DMS114 treated with DMSO at 0.1 percent for 48 hours (cell line): ENCODE measurements at regions not wholly inside any gene's neighbourhood (a gene's known extent, or its start where the extent isn't known, plus 50 kb on each side); places are given as distances from the start of the nearest gene placed in this dataset.

Source experiments
- DNase-seq: peaks from one replicate; lab custom pipeline; 2025; ENCODE audit not compliant: unreplicated experiment; lab: John Stamatoyannopoulos, UW

DNA sequence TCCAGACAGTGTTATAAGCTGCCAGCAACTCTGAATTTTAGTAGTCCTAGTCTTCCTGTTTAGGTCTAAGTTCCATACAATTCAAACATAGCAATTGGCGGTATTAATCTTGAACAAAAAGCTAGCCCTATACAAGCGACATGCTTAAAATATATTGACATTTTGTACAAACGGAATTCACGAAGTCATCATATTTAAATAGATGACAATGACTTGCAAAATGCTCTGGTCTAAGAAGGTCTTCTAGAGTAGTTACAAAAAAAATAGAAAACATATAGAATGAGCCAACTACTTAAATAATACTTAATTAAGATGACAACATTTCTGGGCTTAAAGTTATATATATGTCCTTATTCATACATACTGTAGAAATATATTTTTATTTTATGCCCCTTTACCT, 446.6 kb downstream of the ANKRD7 start:
- DNase-seq, result no peak

DNA sequence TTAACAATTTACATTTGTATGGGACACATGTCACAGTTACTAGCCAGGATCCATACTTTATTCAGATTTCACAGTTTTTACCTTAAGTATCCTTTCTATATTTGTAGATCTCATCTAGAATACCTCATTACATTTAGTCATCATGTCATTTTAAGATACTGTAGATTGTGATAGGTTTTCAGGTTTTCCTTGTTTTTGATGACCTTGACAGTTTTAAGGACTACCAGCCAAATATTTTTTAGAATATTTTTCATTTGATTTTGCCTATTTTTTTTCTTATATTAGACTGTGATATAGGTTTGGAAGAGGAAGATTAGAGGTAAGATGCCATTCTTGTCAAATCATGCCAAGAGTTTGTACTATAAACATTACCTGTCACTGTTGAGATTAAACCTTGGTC, 460.3 kb downstream of the ANKRD7 start:
- no peak for DNase-seq

DNA sequence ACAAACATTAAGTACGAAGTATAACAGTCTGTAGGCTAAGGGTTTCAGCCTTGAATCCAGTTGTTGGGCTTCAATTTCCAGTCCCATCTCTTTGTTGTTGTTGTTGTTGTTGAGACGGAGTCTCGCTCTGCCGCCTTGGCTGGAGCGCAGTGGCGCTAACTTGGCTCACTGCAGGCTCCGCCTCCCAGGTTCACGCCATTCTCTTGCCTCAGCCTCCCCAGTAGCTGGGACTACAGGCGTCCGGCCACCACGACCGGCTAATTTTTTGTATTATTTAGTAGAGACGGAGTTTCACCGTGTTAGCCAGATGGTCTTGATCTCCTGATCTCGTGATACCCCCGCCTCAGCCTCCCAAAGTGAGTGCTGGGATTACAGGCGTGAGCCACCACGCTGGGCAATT, 464.9 kb downstream of the ANKRD7 start:
- DNase-seq, result no peak

DNA sequence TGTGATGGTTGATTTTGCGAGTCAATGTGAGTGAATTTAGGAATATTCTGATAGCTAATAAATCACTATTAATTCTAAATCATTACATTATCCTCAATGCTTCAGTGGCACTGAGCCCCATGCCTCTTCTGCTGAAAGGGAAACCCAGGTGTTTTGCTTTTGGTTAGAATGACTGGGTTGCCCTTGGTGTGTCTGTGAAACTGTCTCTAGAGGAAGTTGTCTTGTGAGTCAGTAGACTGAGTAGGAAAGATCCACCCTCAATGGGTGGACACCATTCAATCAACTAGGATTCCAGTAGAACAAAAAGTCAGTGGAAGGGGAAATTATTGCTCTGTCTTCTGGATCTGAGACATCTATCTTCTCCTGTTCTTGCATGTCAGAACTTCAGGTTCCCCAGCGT, 472.4 kb downstream of the ANKRD7 start:
- no peak for DNase-seq

DNA sequence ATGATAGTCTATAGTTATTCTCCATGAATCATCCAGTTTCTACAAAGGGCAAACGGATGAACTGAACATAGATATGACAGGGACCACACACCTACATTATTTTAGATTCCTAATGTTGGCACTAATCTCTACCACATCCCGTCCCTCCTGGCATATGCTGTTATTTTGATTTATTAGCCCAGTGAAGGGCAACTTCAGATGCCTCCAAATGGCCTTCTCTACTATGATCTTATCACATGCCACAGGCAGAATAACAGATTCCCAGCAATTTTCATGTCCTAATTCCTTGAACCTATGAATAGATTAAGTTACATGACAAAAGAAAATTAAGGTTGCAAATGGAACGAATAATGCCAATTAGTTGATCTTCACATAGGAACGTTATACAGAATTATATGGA, 474.7 kb downstream of the ANKRD7 start:
- no peak for DNase-seq

DNA sequence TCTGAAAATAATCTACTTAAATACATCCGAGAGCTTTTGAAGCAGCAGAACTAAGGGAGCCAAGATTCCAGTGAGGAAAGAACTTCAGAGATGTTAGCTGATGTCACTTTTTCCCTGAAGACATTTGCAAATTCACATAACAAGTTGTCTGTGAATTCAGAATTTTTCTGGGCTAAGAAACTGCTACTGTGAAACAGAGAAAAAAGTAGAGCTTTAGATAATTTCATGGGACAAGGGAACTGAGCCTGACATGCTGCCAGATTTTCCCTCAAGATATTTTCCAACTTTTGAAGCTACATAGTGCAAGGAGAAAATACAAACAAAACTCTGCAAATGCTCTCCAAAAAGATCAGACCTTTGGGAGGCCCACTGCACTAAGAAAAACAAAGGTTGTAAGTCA, 484.2 kb downstream of the ANKRD7 start:
- no peak for DNase-seq

DNA sequence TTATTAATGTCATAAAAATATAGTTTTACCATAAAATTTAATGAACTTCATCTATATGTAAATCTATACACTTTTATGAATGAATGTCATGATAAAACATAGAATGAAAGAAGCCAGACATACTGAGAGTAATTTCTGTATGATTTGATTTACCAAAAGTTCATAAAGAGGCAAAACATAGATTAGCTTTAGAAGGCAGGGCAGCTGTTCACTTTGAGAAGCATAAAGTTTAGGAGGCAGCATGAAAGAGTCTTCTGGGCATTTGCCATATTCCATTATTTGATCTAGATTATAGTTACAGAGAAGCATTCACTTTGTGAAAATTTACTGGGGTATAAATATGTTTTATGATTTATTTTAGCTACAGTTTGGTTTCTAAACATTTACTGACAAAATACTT, 487.2 kb downstream of the ANKRD7 start:
- no peak for DNase-seq

DNA sequence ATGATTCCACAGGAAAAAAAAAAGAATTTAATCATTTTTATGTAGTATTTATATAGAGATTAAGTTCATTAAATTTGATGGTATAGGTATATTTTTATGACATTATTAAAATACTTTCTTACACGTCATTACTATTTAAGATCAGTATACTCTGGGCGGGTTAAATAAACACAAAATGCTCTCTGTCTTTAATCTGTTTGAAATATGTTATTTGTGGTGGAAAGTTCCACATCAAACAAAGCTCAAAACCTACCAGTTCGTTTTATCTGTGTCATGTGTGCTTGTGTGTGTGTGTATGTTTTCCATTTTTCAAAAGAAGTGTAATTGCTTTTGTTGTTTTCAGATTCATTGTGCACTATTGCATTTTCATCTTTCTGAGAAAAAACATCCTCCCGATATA, 488.5 kb downstream of the ANKRD7 start:
- DNase-seq, result no peak

DNA sequence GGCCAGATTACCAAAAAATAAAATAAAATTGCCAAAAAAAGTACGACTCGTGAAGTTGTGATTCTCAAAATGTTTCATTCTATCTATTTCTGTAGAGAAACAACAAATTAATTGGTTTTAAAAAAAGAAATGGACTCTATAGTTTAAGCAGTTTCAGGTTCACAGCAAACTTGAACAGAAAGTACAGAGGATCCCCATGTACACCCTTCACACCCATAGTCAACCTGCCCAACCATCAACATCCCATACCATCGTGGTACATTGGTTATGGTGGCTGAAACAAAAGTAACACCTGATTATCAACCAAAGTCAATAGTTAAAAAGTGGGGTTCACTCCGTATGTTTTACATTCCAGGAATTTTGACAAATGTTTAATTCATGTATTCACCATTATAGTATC, 496.1 kb downstream of the ANKRD7 start:
- DNase-seq, result no peak

DNA sequence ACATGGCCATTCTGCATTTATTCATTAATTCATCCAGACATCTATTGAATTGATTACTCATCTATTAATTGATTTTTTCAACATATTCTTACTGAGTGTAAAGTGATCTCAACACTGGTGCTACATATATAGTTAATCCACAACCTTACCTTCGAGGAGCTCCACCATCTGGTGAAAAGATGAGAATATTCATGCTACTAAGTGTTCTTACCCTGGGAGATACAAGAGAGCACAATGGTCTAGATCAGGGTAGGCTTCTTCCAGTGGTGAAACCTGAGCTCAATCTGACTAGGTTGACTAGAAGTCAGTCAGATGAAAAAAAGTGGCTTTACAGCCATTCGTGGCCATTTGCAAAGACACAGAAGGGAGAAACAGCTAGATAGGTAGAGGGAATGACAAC, 507.4 kb downstream of the ANKRD7 start:
- DNase-seq, result no peak

DNA sequence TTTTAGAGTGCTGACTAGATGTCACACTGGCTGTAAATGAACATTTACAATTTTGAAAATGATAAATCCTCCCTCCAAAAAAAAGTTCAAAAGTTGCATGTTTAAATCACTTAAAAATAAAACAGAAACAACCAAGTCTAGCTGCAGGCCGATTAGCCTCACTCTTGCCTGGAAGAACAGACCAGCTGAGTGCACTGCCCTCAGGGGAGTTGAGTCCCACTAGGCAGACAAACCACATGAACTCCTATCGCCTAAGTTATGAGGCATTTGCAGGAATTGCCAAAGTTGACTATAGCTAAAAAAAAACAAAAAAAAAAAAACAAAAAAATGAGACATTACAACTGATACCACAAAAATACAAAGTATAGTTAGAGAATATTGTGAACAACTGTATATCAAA, 510.0 kb downstream of the ANKRD7 start:
- DNase-seq, result no peak

DNA sequence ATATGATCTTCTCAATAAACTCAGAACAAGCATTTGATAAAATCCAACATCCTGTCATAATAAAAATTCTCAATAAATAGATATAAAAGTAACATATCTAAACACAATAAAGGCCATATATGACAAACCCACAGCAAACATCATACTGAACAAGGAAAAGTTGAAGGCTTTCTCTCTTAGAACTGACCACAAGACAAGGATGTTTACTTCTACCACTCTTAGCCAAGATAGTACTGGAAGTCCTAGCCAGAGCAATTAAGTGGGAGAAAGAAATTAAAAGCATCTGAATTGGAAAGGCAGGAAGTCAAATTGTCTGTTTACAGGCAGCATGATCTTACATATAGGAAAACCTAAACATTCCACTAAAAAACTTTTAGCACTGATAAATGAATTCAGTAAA, 510.9 kb downstream of the ANKRD7 start:
- DNase-seq, result no peak

DNA sequence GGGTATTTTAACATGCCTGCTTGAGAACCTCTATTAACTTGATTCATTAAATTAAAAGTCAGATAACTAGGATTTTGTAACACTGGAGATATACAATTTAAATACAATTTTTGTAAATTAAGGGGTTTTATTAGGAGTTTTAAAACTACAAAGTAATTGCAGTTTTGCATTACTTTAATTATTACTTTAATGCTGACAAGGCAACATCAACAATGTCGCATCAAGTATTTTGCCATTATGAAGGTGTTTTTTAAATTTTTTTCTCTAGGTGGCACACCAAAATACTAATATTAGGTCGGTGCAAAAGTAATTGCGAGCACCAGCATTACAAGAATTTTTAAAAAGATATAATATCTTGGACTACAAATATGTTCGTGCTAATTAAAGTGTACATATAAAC, 513.4 kb downstream of the ANKRD7 start:
- no peak for DNase-seq

DNA sequence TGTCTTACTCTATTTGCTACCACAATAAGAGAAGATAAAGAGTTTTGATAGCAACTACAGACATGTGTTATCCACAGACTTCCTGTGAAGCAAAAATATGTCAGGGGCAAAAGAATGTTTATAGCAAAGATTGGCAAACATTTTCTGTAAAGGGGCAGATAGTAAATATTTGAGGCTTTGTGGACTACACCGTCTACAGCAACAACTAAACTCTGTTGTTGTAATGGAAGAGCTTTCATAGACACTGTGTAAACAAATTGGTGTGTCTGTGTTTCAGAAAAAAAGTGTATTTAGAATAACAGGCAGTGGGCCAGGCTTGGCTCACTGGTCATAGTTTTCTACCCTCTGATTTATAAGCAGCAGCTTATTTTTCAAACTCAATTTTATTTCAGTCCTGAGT, 521.4 kb downstream of the ANKRD7 start:
- no peak for DNase-seq

DNA sequence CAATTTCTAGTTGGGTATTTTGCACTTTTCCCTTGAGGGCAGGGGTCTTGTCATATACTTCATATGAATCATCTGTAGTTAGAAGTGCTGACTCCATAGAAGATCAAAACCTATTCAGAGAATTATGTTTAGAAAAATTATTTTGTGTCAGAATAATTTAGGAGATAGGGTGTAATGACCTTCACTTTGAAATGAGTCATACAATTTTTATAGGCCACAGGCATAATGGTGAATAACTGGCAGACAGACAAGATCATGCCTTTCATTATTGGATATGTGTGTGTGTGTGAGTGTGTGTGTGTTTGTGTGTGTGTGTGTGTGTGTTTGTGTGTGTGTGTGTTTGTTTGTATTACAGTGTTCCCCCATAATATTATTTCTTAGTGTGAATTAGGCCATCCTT, 523.0 kb downstream of the ANKRD7 start:
- no peak for DNase-seq

DNA sequence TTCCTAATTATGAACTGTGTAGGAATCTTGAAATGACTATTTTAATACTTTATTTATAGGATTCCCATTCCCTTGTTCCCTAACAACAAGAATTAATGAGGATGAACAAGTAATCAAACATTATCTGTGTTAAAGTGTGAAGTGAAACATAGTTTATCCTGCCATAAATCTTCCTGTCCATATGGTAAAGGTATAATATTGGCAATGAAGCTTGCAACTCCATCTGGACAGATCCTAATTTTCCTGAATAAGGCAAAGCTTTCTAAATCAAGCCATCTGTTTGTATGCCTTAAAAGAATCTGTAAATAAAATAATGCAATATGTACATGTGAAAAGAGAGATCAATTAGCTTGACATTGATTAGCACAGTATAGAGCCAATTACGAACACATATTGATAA, 529.0 kb downstream of the ANKRD7 start:
- no peak for DNase-seq

DNA sequence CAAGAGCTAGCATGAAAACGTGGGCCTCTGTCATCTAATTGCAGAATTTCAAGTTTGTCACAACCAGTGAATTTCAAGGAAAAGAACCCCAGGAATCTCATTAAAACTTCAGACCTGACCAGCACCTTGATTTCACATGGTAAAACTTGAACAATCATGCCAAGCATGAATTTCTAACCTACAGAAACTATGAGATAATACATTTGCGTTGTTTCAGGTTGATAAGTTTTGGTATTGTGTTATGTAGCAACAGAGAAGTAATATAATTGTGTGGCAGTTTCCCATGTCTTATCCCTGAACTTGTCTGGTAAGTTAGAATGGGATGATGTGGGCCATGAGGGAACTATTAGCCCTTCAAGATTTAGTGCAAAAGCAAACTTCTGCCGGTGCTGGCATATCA, 530.1 kb downstream of the ANKRD7 start:
- no peak for DNase-seq

DNA sequence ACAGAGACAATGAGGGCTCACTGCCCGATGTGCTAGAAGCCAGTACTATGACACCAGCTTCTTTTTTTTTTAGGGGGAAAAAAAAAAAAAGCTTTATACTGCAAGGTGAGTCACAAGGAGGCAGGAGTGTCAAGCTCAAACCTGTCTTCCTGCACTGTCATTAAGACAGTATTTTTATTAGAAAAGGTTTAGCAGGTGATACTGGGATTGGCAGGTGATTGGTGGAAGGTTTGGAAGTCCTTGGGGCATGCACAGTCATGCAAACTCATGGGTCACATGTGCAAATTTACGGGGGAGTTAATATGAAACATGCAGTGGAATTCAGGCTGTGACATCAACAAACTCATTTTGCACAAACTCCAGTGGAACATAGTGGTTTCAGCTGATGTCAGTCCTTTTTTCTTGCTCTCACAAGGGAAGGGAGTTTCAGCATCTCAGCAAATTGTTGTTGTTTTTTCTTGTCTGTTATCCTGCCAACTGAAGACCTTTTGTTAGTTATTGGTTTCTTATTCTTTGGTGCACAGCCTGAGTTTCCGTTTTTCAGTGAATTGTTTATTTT, 530.6 kb downstream of the ANKRD7 start:
- no peak for DNase-seq

DNA sequence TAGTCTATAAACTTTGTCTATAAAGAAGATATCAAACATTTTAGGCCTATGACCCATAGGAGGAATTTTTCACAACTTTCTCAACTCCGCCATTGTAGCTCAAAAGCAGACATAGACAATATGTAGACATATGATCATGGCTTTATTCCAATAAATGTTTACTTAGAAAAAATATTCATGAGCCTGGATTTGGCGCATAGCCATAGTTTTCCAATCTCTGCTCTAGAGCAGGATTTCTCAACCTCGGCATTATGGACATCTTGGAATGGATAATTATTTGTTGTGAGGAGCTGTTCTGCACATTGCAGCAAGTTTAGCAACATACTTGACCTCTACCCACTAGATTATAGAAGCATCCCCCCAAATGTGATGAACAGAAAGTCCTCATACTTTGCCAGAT, 532.6 kb downstream of the ANKRD7 start:
- no peak for DNase-seq

DNA sequence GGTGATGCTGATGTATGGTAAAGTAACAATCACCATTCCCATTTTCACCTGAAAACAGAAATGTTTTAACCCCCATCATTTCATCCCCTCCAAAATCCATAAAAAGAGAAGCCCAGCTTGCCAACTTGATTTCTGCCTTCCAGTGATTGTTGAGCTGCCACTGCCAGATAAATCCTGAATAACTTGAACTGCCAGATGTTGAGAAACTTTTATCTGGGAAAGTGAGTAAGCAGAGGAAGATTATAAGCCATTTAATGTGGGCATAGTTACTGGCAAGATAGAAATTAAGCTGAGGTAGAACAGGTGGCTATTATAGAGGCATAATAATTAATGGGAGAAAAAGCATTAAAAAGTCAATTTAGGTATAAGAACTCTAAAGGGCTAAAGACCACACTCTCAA, 534.1 kb downstream of the ANKRD7 start:
- DNase-seq, result no peak

DNA sequence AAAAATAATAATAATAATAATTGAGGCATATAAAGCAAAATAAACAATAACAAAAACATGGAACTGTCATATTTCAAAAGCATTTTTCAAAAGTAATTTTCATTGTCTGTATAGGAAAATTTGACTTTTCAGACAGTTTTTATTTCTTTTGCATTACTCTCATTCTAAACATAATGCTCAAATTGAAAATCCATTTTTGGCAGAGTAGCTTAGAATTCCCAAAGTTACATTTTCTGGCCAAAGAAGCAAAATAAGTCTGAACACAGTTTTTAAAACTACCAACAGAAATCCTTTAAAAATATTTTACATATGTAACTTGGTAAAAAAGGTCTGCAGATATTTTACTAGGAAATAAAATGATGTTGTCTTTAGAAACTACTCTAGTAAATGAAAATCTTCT, 535.4 kb downstream of the ANKRD7 start:
- no peak for DNase-seq

DNA sequence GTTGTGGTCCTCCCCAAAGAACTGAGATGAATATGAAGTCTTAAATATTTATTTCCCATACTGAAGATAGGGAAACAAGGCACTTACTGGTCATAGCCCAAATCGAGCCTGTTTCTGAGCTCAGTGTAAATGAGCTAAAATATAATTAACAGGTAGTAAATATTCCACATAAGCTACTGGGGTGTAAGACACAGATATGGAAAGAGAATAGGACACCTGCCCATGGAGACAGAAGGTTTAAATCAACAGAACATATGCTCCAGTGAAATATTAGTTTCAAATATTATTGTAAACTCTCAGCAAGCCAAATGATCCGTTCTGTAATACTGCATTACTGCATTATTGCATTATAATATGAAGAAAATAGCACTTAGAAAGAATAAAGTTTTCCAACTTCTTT, 537.9 kb downstream of the ANKRD7 start:
- no peak for DNase-seq

DNA sequence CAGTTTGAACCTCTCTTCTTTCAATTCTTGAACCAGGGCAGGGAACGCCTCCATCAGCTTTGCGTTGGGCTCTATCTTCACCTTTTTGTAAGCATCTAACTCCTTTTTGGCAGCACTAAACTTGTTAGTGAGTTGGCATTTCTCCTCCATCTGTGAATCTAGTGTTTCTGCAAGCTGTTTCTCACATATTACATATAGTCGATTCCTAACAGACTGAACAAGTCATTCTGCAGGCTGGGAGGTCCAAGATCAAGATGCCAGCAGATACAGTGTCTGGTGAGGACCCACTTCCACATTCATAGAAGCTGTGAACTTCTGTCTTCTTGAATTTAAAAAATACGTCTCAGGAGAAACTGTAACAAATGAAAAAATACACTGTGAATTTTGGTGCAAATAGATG, 539.7 kb downstream of the ANKRD7 start:
- no peak for DNase-seq

DNA sequence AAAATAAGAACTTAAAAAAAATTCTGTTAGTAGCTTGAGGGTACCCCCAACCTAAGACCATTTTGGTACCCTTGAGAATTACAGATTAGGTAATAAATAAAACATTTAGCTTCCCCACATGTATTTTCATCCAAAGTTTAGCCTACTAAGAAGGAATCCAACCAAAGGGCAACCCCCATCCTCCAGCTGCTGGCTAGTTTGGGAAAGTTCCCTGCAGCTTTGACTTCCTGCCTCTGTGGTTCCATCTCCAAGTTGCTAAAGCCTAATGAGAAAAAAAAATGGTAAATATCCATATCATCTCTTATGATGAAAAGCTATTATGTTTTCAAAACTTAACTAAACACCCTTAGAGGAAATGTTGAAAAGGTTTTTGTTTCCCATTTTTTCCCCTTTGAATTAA, 547.2 kb downstream of the ANKRD7 start:
- no peak for DNase-seq
